Muscle layer of duodenum (tissue), 2 donors: ENCODE measurements at regions not wholly inside any gene's neighbourhood (a gene's known extent, or its start where the extent isn't known, plus 50 kb on each side); places are given as distances from the start of the nearest gene placed in this dataset.

Source experiments
- H3K27ac ChIP-seq: one replicate; pipeline ENCODE4 v1.7.0; 2013; ENCODE audit warnings: mild to moderate bottlenecking, low read length
- H3K27me3 ChIP-seq: one replicate; pipeline ENCODE4 v1.7.0; 2013; ENCODE audit warnings: low read depth, mild to moderate bottlenecking, control low read depth, low read length
- H3K36me3 ChIP-seq, 2 donors: one replicate each; pipeline ENCODE4 v1.7.0; 2013; ENCODE audit warnings: low read length in 2 of 2, control low read depth in 1 of 2, mild to moderate bottlenecking in 1 of 2; ENCODE audit not compliant: insufficient read depth in 2 of 2, control insufficient read depth in 1 of 2
- H3K4me1 ChIP-seq, 2 donors: one replicate each; pipeline ENCODE4 v1.7.0; 2013; ENCODE audit warnings: low read length in 2 of 2, mild to moderate bottlenecking in 2 of 2, control low read depth in 1 of 2, moderate library complexity in 1 of 2; ENCODE audit not compliant: insufficient read depth in 2 of 2, control insufficient read depth in 1 of 2
- H3K4me3 ChIP-seq, 2 donors: one replicate each; pipeline ENCODE4 v1.7.0; 2013; ENCODE audit warnings: low read length in 2 of 2, low read depth in 1 of 2, mild to moderate bottlenecking in 1 of 2
- H3K9me3 ChIP-seq, 2 donors: one replicate each; pipeline ENCODE4 v1.7.0; 2013; ENCODE audit warnings: low read length in 2 of 2, control low read depth in 1 of 2, mild to moderate bottlenecking in 1 of 2; ENCODE audit not compliant: control insufficient read depth in 1 of 2
- donor health status: healthy.

DNA sequence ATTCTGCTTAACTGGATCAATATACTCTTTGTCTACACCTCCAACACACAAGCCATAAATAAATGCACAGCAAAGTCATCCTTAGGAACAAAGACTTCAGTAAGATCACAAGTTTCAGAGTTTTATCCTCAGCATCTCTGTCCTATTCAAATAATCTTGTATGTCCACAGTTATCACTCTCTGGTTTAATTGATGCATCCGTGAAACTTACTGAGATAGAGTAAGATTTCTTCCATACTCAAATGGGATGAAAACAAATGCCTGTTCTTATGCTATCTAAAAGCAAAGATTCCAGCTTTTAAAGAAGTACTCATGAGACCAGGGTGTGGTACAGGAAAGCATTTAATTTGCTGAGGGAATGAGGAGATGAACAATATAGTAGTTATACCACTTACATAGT is 184.6 kb upstream of the SLC7A11 start:
- Histone ChIP-seq H3K36me3 (no peaks in the 10 kb centered on the region), H3K27me3 (no peaks in the 10 kb centered on the region), H3K27ac (no peak overlapping the region), H3K4me3 (no peak overlapping the region), H3K4me1 (no peaks in the 10 kb centered on the region), H3K9me3 (no peaks in the 10 kb centered on the region)

DNA sequence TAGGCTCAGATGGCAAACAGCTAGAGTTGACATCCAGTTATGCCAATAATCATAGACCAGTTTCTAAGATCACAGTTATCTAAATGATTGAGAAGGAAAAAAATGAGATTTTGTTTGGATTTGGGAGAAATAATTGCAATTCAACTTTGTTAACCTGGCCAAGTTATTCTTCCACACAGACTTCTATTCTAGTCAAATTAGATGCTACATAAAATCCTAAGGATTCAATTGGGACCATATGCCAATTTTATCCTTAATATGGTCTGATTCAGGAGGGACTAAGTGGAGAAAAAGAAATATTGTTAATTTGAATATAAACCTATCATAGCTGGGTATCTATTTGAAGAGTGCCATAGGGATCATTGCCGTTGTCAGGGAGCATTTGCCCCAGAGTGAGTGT is 178.3 kb upstream of the SLC7A11 start:
- Histone ChIP-seq H3K27me3 (no peaks in the 10 kb centered on the region), H3K4me3 (no peak overlapping the region), H3K4me1 (no peaks in the 10 kb centered on the region), H3K9me3 (no peaks in the 10 kb centered on the region), H3K36me3 (no peaks in the 10 kb centered on the region), H3K27ac (no peak overlapping the region)

DNA sequence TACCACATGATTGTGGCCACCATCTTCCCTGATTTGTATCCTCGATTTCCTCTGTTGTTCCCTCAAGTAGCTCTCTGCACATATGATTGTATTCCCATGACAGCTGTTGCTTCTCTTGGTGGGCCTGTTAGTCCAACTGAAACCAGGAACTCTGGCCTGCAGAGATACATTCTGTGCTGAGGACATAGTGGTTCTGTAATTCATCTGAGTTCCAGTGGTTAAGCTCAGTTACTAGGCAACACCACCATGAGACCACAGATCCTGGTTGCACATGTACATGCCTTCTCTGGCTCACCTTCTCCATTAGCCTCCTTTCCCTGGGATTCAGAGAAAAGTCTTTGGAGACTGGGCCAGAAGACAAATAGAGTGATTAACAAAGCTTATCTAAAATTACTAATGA is 172.1 kb upstream of the SLC7A11 start:
- Histone ChIP-seq H3K9me3 (no peaks in the 10 kb centered on the region), H3K27ac (no peak overlapping the region), H3K4me1 (no peaks in the 10 kb centered on the region), H3K27me3 (no peaks in the 10 kb centered on the region), H3K4me3 (no peak overlapping the region), H3K36me3 (no peaks in the 10 kb centered on the region)

DNA sequence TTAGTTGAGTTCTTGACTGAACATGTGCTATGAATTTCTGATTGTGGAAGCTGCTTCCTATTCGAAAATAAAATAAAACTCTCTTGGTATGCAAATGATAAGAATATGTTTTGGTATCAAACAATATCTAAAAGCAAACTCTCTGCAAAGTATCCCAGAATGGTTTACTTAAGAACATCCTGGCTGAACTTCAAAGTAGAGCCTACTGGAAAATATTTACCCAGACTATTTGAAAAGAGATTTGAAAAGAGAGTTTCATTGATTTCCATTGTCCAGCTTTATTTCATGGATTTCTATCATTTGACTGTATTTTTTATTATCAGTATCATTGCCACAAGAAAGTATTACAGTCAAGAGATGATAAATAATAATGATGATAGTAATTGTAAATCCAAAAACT is 171.1 kb upstream of the SLC7A11 start:
- Histone ChIP-seq H3K27me3 (no peaks in the 10 kb centered on the region), H3K4me1 (no peaks in the 10 kb centered on the region), H3K36me3 (no peaks in the 10 kb centered on the region), H3K27ac (no peak overlapping the region), H3K9me3 (no peaks in the 10 kb centered on the region), H3K4me3 (no peak overlapping the region)

DNA sequence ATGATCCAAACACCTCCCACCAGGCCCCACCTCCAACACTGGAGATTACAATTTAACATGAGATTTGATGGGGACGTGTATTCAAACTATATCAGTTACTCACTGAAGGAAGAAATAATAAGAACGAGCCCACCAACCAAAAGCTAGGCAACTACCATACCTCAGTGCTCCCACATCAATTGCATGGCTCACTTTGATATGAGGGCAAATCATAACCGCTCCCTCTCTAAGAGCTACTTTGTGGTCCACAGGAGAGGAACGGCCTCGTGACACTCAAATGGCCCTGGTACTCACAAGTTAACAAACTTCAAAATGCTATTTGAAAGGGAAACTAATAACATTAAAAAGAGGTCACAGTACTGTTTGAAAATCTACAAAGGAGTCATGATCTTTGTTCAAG is 170.7 kb upstream of the SLC7A11 start:
- H3K9me3 ChIP-seq: no peaks in the 10 kb centered on the region
- no peaks in the 10 kb centered on the region for H3K4me1 ChIP-seq
- H3K4me3 ChIP-seq: no peak overlapping the region
- no peaks in the 10 kb centered on the region for H3K36me3 ChIP-seq
- no peaks in the 10 kb centered on the region for H3K27me3 ChIP-seq
- no peak overlapping the region for H3K27ac ChIP-seq

DNA sequence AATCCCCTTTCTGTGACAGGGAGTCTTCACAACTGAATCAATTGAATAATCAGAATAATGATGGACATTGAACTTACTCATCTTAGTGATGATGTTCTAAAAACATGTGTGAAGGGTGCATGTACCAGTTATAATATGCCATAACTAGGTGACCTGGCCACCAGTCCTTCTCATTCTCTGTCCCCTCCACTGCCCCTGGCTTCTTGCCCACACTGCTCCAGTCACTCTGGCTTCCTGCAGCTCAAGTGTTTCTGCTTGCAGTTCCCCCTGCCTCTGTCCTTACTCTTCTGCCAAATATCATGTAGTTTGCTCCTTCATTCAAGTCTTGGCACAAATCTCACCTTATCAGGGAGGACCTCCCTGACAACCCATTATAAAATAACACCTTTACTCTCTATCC is 168.1 kb upstream of the SLC7A11 start:
- no peak overlapping the region for H3K27ac ChIP-seq
- H3K27me3 ChIP-seq: no peaks in the 10 kb centered on the region
- H3K4me3 ChIP-seq: no peak overlapping the region

DNA sequence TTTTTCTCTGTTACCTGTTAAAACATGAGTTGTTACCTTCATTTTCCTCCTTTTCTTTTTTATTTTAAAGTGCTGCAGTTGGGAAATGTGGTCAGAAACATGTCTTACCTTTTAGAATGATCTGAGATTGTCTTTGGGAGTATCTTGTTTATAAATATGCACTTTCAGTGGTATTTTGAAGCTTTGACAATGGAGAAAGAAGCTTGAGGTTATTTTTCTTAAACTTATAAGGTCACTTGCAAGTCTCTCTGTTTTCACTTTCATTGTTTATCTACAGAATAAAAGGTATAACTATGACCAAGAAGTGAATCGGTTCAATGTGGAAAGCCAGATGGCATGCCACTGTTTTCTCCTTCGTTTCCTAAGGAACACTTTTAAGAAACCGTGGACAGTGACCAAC is 167.5 kb upstream of the SLC7A11 start:
- H3K27ac ChIP-seq: no peak overlapping the region
- H3K36me3 ChIP-seq: no peaks in the 10 kb centered on the region
- H3K4me1 ChIP-seq: no peaks in the 10 kb centered on the region
- H3K4me3 ChIP-seq: no peak overlapping the region
- no peaks in the 10 kb centered on the region for H3K27me3 ChIP-seq
- no peaks in the 10 kb centered on the region for H3K9me3 ChIP-seq

More for the DNA sequence above, 168.1 kb upstream of the SLC7A11 start:
- H3K36me3 ChIP-seq: no peaks in the 10 kb centered on the region
- no peaks in the 10 kb centered on the region for H3K4me1 ChIP-seq
- no peaks in the 10 kb centered on the region for H3K9me3 ChIP-seq

DNA sequence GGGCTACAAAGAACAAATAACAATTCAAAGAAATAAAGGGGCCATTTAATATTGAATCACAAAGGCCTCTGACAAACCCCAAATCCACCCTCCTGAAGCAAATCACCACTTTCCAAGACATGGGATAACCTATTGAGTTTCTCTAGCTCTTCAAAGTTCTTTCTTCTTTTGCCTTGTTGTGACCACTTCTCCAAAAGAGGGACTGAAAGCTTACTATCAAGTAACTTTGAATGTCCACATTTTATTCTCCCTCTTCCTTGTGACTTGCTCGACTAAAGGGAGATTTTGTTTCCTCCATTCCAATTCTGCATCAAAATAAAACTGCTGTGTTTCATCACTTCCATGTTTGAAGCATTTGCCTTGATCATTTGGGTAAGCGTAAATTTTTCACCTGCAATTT is 166.6 kb upstream of the SLC7A11 start:
- no peaks in the 10 kb centered on the region for H3K27me3 ChIP-seq
- H3K4me1 ChIP-seq: no peaks in the 10 kb centered on the region
- H3K27ac ChIP-seq: no peak overlapping the region
- H3K9me3 ChIP-seq: no peaks in the 10 kb centered on the region
- no peaks in the 10 kb centered on the region for H3K36me3 ChIP-seq
- H3K4me3 ChIP-seq: no peak overlapping the region

DNA sequence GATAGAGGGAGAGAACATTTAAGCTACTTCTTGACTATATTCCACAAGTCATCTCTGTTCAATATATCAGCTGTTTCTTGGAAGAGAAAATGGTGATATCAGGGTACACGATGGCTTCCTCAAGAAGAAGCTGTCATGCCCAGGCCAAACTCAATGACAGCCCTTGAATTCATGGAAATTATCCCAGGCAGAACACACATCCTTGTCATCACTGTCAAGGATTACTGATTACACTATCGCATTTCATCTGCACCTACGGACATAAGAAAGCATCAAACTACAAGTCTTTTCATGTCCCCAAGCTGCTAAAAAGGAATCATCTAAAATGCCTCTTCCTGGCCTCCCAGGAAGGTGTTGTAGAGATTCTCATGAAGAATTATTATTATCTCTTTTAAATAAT is 165.2 kb upstream of the SLC7A11 start:
- no peak overlapping the region for H3K27ac ChIP-seq
- H3K4me3 ChIP-seq: no peak overlapping the region
- no peaks in the 10 kb centered on the region for H3K4me1 ChIP-seq
- H3K9me3 ChIP-seq: no peaks in the 10 kb centered on the region
- no peaks in the 10 kb centered on the region for H3K27me3 ChIP-seq
- H3K36me3 ChIP-seq: no peaks in the 10 kb centered on the region

DNA sequence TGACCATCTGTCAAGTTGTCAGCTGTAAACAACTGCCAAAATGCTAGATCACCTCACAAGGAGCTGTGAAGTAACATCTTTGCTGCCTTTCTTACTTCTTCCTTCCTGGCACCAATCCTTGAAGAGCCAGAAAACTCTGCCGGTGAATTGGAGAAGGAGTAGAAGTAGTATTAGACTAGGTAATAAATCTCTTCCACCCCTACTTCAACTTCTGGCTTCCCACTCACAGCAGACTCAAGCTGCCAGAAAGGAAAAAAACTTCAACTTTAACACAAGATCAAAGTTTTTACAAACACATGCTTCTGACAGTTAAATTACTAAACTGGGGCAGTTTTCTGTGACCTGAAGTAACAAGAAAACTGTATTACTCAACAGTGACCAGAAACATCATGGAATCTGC is 164.7 kb upstream of the SLC7A11 start:
- H3K27ac ChIP-seq: no peak overlapping the region
- no peaks in the 10 kb centered on the region for H3K36me3 ChIP-seq
- no peaks in the 10 kb centered on the region for H3K27me3 ChIP-seq
- no peaks in the 10 kb centered on the region for H3K9me3 ChIP-seq
- H3K4me3 ChIP-seq: no peak overlapping the region
- H3K4me1 ChIP-seq: no peaks in the 10 kb centered on the region

DNA sequence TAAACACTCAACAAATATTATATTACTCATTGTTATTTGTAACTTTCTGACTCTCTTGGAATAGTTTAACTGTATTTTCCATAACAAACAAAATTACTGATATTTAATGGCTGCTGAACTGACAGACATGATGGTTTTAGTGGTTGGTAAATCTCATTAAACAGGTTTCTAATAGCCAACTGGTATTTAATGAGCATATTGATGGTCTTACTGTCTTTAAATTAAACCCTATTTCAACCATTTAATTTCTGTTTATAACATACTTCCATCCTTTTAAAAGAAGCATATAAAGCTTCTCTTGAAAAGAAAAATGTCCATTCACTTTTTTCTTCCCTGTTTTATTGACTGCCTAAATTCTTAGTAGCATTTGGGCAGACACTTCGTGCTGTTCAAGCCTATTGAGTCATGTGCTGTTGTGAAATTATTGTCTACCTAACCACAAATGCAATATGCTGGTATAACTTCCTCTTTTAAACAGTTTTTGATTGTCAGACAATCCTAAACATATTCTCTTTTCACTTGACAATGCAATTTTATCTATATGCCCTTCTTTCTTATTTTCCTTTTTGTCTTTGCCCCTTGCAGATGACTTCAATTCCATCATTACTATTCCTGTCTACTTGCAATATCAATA is 163.9 kb upstream of the SLC7A11 start:
- Histone ChIP-seq H3K27ac (no peak overlapping the region), H3K4me3 (no peak overlapping the region), H3K4me1 (peaks cover 0 to 4% of the 10 kb centered on the region in 2 donors), H3K36me3 (no peaks in the 10 kb centered on the region), H3K9me3 (no peaks in the 10 kb centered on the region), H3K27me3 (no peaks in the 10 kb centered on the region)

DNA sequence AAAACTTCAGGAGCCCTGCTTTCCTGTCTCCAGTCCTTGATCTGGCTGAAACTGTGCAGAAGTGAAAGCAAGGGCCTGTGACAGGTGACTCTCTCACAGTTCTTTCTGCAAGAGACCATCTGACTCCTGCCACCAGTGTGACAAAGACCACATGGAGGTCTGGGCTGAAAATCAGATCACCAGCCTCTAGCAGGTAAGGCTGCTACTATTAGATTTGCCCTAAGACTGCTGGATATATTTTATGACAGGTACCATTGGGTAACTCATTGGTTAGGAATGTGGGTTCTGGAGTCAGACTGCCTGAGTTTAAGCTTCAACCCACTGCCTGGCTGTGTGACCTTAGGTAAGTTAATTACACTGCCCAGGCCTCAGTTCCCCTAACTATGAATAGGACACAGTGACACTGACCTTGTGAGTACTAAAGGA is 163.3 kb upstream of the SLC7A11 start:
- Histone ChIP-seq H3K36me3 (no peaks in the 10 kb centered on the region), H3K4me3 (no peak overlapping the region), H3K9me3 (no peaks in the 10 kb centered on the region), H3K4me1 (peaks cover 0 to 9% of the 10 kb centered on the region in 2 donors), H3K27me3 (no peaks in the 10 kb centered on the region), H3K27ac (no peak overlapping the region)
